RWPE2 (cell line): ENCODE measurements at regions not wholly inside any gene's neighbourhood (a gene's known extent, or its start where the extent isn't known, plus 50 kb on each side); places are given as distances from the start of the nearest gene placed in this dataset.

Experiments used
- ATAC-seq: fragments of 200-7000 bp; cut with Tn5 transposase; 3 replicates; pipeline ENCODE4 v1.9.1; 2021; ENCODE audit warnings: low read depth
- DNase-seq: peaks from one replicate; pipeline ENCODE4 v3.0.0-alpha.2; 2020; ENCODE audit warnings: low spot score
- H3K27ac ChIP-seq: fragments of 450-650 bp; 2 replicates; pipeline ENCODE4 v1.5.1; 2017; ENCODE audit warnings: mild to moderate bottlenecking; ENCODE audit not compliant: poor library complexity, severe bottlenecking
- H3K27me3 ChIP-seq: fragments of 250-450 bp; sonication (Bioruptor Pico); 2 replicates; pipeline ENCODE4 v1.5.1; 2021; ENCODE audit warnings: mild to moderate bottlenecking, moderate library complexity; ENCODE audit not compliant: insufficient read depth, poor library complexity, severe bottlenecking
- H3K36me3 ChIP-seq: fragments of 250-450 bp; sonication (Bioruptor Pico); 2 replicates; pipeline ENCODE4 v1.5.1; 2020; ENCODE audit warnings: low read depth, mild to moderate bottlenecking, moderate library complexity
- H3K4me1 ChIP-seq: fragments of 250-450 bp; sonication (Bioruptor Pico); 2 replicates; pipeline ENCODE4 v1.5.1; 2021; ENCODE audit warnings: mild to moderate bottlenecking, moderate library complexity; ENCODE audit not compliant: insufficient read depth, poor library complexity, severe bottlenecking
- H3K4me3 ChIP-seq: fragments of 250-450 bp; sonication (Bioruptor Pico); 2 replicates; pipeline ENCODE4 v1.5.1; 2021; ENCODE audit warnings: mild to moderate bottlenecking, moderate library complexity; ENCODE audit not compliant: severe bottlenecking
- H3K9me3 ChIP-seq: fragments of 250-450 bp; sonication (Bioruptor Pico); 2 replicates; pipeline ENCODE4 v1.5.1; 2021; ENCODE audit warnings: mild to moderate bottlenecking, moderate library complexity; ENCODE audit not compliant: severe bottlenecking
- CTCF ChIP-seq: fragments of 450-650 bp; IDR thresholded peaks from one replicate; pipeline ENCODE4 v1.5.1; 2017; ENCODE audit warnings: mild to moderate bottlenecking, moderate library complexity; ENCODE audit not compliant: poor library complexity, severe bottlenecking

DNA sequence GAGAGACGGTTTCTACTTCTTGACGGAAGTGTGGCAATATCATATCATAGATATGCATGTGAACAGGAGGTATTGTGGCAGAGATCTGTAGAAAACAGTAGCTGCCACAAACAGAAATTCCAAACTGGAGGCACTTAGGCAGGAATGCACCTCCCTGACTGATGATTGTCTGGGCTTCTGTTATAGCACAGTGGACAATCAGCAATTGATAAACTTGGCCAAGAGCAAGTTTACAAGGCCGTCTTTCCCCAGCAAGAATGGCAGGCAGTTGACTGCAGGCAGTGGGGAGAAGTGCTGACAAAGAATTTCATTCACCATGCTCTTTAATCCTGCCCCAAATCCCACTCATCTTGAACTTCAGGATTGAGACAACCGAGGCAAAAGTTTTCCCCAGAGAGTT, 114.4 kb upstream of the STOX2 start:
- ATAC-seq, result no peak
- Histone ChIP-seq H3K4me1 (no peaks in the 10 kb centered on the region), H3K36me3 (no peaks in the 10 kb centered on the region), H3K27ac (no peak overlapping the region), H3K4me3 (no peak overlapping the region), H3K27me3 (no peaks in the 10 kb centered on the region), H3K9me3 (peaks cover 3% of the 10 kb centered on the region)
- DNase-seq, result no peak
- no peak for TF ChIP-seq CTCF

GRCh38 chr4:183797011-183797444, 108.1 kb upstream of the STOX2 start:
- Histone ChIP-seq H3K9me3 (peaks cover 3% of the 10 kb centered on the region), H3K4me3 (peak overlapping the region; percentile 37), H3K27ac (no peak overlapping the region), H3K4me1 (no peaks in the 10 kb centered on the region), H3K27me3 (peaks cover 3% of the 10 kb centered on the region), H3K36me3 (no peaks in the 10 kb centered on the region)
- ATAC-seq (peak; percentile 48), DNase-seq (no peak)
- TF ChIP-seq CTCF, result no peak

GRCh38 chr4:183797445-183798300, 107.4 kb upstream of the STOX2 start:
- ATAC-seq, result peak; percentile 67
- no peaks in the 10 kb centered on the region for H3K36me3 ChIP-seq
- H3K9me3 ChIP-seq, result peaks cover 3% of the 10 kb centered on the region
- peak overlapping the region; percentile 37 for H3K4me3 ChIP-seq
- TF ChIP-seq CTCF, result peak; percentile 15
- H3K27ac ChIP-seq, result no peak overlapping the region
- no peak for DNase-seq
- H3K4me1 ChIP-seq, result no peaks in the 10 kb centered on the region
- peaks cover 3% of the 10 kb centered on the region for H3K27me3 ChIP-seq

GRCh38 chr4:183798301-183799253, 106.5 kb upstream of the STOX2 start:
- peak overlapping the region; percentile 37 for H3K4me3 ChIP-seq
- DNase-seq, result no peak

More at GRCh38 chr4:183798301-183799253, 106.5 kb upstream of the STOX2 start:
- peaks cover 3% of the 10 kb centered on the region for H3K27me3 ChIP-seq
- H3K27ac ChIP-seq, result no peak overlapping the region
- peak; percentile 11 for TF ChIP-seq CTCF
- H3K36me3 ChIP-seq, result no peaks in the 10 kb centered on the region
- no peaks in the 10 kb centered on the region for H3K9me3 ChIP-seq
- ATAC-seq, result peak; percentile 37
- H3K4me1 ChIP-seq, result no peaks in the 10 kb centered on the region
